ENCODE measurements at regions not wholly inside any gene's neighbourhood (a gene's known extent, or its start where the extent isn't known, plus 50 kb on each side); places are given as distances from the start of the nearest gene placed in this dataset.

GRCh38 chr10:64477791-64478190 lies 956.6 kb downstream of the REEP3 start:
- peaks cover 3% of the 10 kb centered on the region for H3K9me3 ChIP-seq
- no peaks in the 10 kb centered on the region for H3K4me1 ChIP-seq (ENCODE audit: low read depth)
- peak; percentile 74 for ATAC-seq
- TF ChIP-seq CTCF (IDR thresholded peaks at IDR 0.05): no peak
- DNase-seq: peak in 1 of 3 donors; percentile 30
- intact Hi-C loops (cut with DNase I, micrococcal nuclease): no loop called here
- H3K36me3 ChIP-seq (ENCODE audit: low read depth): no peaks in the 10 kb centered on the region
- H3K4me3 ChIP-seq: no peak overlapping the region

- no peaks in the 10 kb centered on the region for H3K9me3 ChIP-seq
- ATAC-seq: no peak
- no peaks in the 10 kb centered on the region for H3K36me3 ChIP-seq (ENCODE audit: low read depth)
- TF ChIP-seq CTCF (IDR thresholded peaks at IDR 0.05): no peak
- no peak overlapping the region for H3K4me3 ChIP-seq
- intact Hi-C loops (cut with DNase I, micrococcal nuclease): no loop called here
- no peak for DNase-seq
- no peaks in the 10 kb centered on the region for H3K4me1 ChIP-seq (ENCODE audit: low read depth)
Measured at GRCh38 chr10:64484811-64485330, 963.7 kb downstream of the REEP3 start.

DNA sequence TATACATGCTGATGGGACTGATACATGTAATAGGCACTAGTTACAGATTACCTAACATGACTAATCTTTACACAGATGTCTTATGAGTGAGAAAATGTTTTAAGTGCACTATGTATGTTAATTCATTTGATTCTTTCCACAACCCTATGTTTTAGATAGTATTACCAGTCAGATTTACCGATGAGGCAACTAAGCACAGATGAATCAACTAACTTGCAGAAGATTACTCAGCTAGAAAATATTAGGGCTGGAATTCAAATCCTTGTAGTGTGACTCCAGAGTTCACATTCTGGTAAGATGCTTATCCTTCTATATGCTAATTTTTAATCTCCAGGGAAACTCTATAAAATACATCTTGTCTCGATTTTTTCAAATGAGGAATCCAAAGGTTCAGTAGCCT lies 964.9 kb downstream of the REEP3 start:
- intact Hi-C loops (cut with DNase I, micrococcal nuclease): no loop called here
- H3K36me3 ChIP-seq (ENCODE audit: low read depth): no peaks in the 10 kb centered on the region
- no peaks in the 10 kb centered on the region for H3K9me3 ChIP-seq
- H3K4me3 ChIP-seq: no peak overlapping the region
- no peak for ATAC-seq
- H3K4me1 ChIP-seq (ENCODE audit: low read depth): no peaks in the 10 kb centered on the region
- TF ChIP-seq CTCF (IDR thresholded peaks at IDR 0.05): no peak
- DNase-seq: no peak

DNA sequence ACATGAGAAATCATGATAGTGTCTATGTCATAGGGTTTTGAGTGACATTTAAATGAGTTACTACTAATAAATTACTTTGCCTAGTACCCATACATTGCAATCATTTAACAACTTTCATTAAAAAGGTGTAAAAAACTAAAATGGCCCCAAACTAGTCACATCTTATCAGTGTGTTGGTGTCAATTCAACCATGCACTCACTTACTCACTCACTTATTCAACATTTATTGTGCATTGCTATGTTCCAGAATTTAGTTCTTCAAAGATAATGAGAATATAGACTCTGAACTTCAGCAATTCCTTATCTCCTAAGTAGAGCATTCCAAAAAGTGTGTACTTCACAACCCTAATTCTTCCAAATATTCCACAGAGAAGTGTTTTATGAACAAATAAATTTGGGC lies 965.7 kb downstream of the REEP3 start:
- no peak for DNase-seq
- ATAC-seq: no peak
- H3K4me1 ChIP-seq (ENCODE audit: low read depth): no peaks in the 10 kb centered on the region
- no peak overlapping the region for H3K4me3 ChIP-seq
- H3K36me3 ChIP-seq (ENCODE audit: low read depth): no peaks in the 10 kb centered on the region
- TF ChIP-seq CTCF (IDR thresholded peaks at IDR 0.05): no peak
- intact Hi-C loops (cut with DNase I, micrococcal nuclease): no loop called here
- H3K9me3 ChIP-seq: no peaks in the 10 kb centered on the region

- no peak overlapping the region for H3K4me3 ChIP-seq
- ATAC-seq (no peak), DNase-seq (no peak)
- TF ChIP-seq CTCF (IDR thresholded peaks at IDR 0.05): no peak
- intact Hi-C loops (cut with DNase I, micrococcal nuclease): no loop called here
- no peaks in the 10 kb centered on the region for H3K36me3 ChIP-seq (ENCODE audit: low read depth)
- no peaks in the 10 kb centered on the region for H3K9me3 ChIP-seq
- H3K4me1 ChIP-seq (ENCODE audit: low read depth): no peaks in the 10 kb centered on the region
Measured at GRCh38 chr10:64494901-64495300, 973.7 kb downstream of the REEP3 start.

DNA sequence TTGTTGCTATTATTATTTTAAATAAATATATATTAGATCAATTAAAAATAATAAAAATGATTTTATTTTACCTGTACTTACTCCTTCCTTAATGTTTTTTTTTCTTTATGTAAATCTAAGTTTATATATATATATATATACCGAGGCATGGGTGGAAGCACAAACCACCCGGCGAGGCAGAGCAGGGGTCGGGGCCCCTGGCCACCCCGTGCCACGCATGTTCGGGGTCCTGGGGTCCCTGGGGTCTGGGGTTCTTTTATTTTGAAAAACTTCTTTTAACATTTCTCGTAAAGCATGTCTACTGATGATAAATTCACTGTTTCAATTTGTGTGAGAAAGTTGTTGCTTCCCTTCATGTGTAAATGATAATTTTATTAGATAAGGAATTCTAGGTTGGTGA lies 976.1 kb downstream of the REEP3 start:
- intact Hi-C loops (cut with DNase I, micrococcal nuclease): no loop called here
- no peaks in the 10 kb centered on the region for H3K9me3 ChIP-seq
- no peak overlapping the region for H3K4me3 ChIP-seq
- ATAC-seq (no peak), DNase-seq (no peak)
- TF ChIP-seq CTCF (IDR thresholded peaks at IDR 0.05): no peak
- no peaks in the 10 kb centered on the region for H3K36me3 ChIP-seq (ENCODE audit: low read depth)
- no peaks in the 10 kb centered on the region for H3K4me1 ChIP-seq (ENCODE audit: low read depth)
